ENCODE measurements at regions not wholly inside any gene's neighbourhood (a gene's known extent, or its start where the extent isn't known, plus 50 kb on each side); places are given as distances from the start of the nearest gene placed in this dataset.

- no peak overlapping the region for H3K4me2 ChIP-seq (ENCODE audit: low read depth, low read length)
- H3K4me1 ChIP-seq (ENCODE audit: low read length) = no peaks in the 10 kb centered on the region
- H3K9me2 ChIP-seq (replicated peaks; ENCODE audit: insufficient read depth, low read length) = no peaks in the 10 kb centered on the region
- H3K27ac ChIP-seq (ENCODE audit: low read length) = no peak overlapping the region
- H2AFZ ChIP-seq (ENCODE audit: low read length) = no peak overlapping the region
- no peaks in the 10 kb centered on the region for H4K20me1 ChIP-seq (ENCODE audit: insufficient read depth, low read length)
- H3K4me3 ChIP-seq (ENCODE audit: low read length) = no peak overlapping the region
- H3K9me3 ChIP-seq (replicated peaks; ENCODE audit: insufficient read depth, low read length) = no peaks in the 10 kb centered on the region
- DNase-seq = no peak
- no peaks in the 10 kb centered on the region for H3K79me2 ChIP-seq (ENCODE audit: low read length)
- no peak overlapping the region for H3K9ac ChIP-seq (ENCODE audit: low read length)
- H3K27me3 ChIP-seq (replicated peaks; ENCODE audit: insufficient read depth, low read length) = no peaks in the 10 kb centered on the region
- no peaks in the 10 kb centered on the region for H3F3A ChIP-seq (ENCODE audit: insufficient read depth, low read length)
- TF ChIP-seq CTCF (IDR thresholded peaks at IDR 0.05; ENCODE audit: low read length) = no peak
- no peak for TF ChIP-seq EZH2 (optimal IDR thresholded peaks at IDR 0.05; ENCODE audit: low read depth, low read length)
- TF ChIP-seq EZH2phosphoT487 (IDR thresholded peaks at IDR 0.05; ENCODE audit: low read length) = no peak
- H3K36me3 ChIP-seq (replicated peaks; ENCODE audit: insufficient read depth, low read length) = no peaks in the 10 kb centered on the region
Observed at GRCh38 chr17:31674305-31674704, 184.7 kb downstream of the COPRS start.

- Histone ChIP-seq H3K4me1 (ENCODE audit: low read length) (no peaks in the 10 kb centered on the region), H3K4me3 (ENCODE audit: low read length) (no peak overlapping the region), H3K9me2 (replicated peaks; ENCODE audit: insufficient read depth, low read length) (no peaks in the 10 kb centered on the region), H3K4me2 (ENCODE audit: low read depth, low read length) (no peak overlapping the region), H3K27ac (ENCODE audit: low read length) (no peak overlapping the region), H4K20me1 (ENCODE audit: insufficient read depth, low read length) (no peaks in the 10 kb centered on the region), H3K79me2 (ENCODE audit: low read length) (no peaks in the 10 kb centered on the region), H3K27me3 (replicated peaks; ENCODE audit: insufficient read depth, low read length) (no peaks in the 10 kb centered on the region), H3K9me3 (replicated peaks; ENCODE audit: insufficient read depth, low read length) (no peaks in the 10 kb centered on the region), H3F3A (ENCODE audit: insufficient read depth, low read length) (no peaks in the 10 kb centered on the region), H2AFZ (ENCODE audit: low read length) (no peak overlapping the region), H3K9ac (ENCODE audit: low read length) (no peak overlapping the region), H3K36me3 (replicated peaks; ENCODE audit: insufficient read depth, low read length) (no peaks in the 10 kb centered on the region)
- no peak for DNase-seq
- TF ChIP-seq EZH2phosphoT487 (IDR thresholded peaks at IDR 0.05; ENCODE audit: low read length) = no peak
- TF ChIP-seq CTCF (IDR thresholded peaks at IDR 0.05; ENCODE audit: low read length) = no peak
- TF ChIP-seq EZH2 (optimal IDR thresholded peaks at IDR 0.05; ENCODE audit: low read depth, low read length) = no peak
Observed at GRCh38 chr17:31673076-31673475, 186.0 kb downstream of the COPRS start.

GRCh38 chr17:31672161-31672819 is 186.8 kb downstream of the COPRS start:
- Histone ChIP-seq H3K9me2 (replicated peaks; ENCODE audit: insufficient read depth, low read length) (no peaks in the 10 kb centered on the region), H3K27ac (ENCODE audit: low read length) (no peak overlapping the region), H3K4me2 (ENCODE audit: low read depth, low read length) (no peak overlapping the region), H3K4me1 (ENCODE audit: low read length) (no peaks in the 10 kb centered on the region), H2AFZ (ENCODE audit: low read length) (no peak overlapping the region), H3F3A (ENCODE audit: insufficient read depth, low read length) (no peaks in the 10 kb centered on the region), H3K9me3 (replicated peaks; ENCODE audit: insufficient read depth, low read length) (no peaks in the 10 kb centered on the region), H3K36me3 (replicated peaks; ENCODE audit: insufficient read depth, low read length) (no peaks in the 10 kb centered on the region), H3K9ac (ENCODE audit: low read length) (no peak overlapping the region), H3K4me3 (ENCODE audit: low read length) (no peak overlapping the region), H3K79me2 (ENCODE audit: low read length) (no peaks in the 10 kb centered on the region), H3K27me3 (replicated peaks; ENCODE audit: insufficient read depth, low read length) (no peaks in the 10 kb centered on the region), H4K20me1 (ENCODE audit: insufficient read depth, low read length) (no peaks in the 10 kb centered on the region)
- TF ChIP-seq EZH2phosphoT487 (IDR thresholded peaks at IDR 0.05; ENCODE audit: low read length) (no peak), CTCF (IDR thresholded peaks at IDR 0.05; ENCODE audit: low read length) (no peak), EZH2 (optimal IDR thresholded peaks at IDR 0.05; ENCODE audit: low read depth, low read length) (no peak)
- DNase-seq = no peak
